ENCODE measurements at regions not wholly inside any gene's neighbourhood (a gene's known extent, or its start where the extent isn't known, plus 50 kb on each side); places are given as distances from the start of the nearest gene placed in this dataset.
"Not testable (repeated sequence)": the region's sequence is repeated elsewhere in the genome, so short reads cannot be mapped to it uniquely, and the experiment has no call there.

- TF ChIP-seq CTCF (IDR thresholded peaks at IDR 0.05): no peak
- H3K36me3 ChIP-seq: no peaks in the 10 kb centered on the region
- DNase-seq (no peak), ATAC-seq (no peak)
- no peaks in the 10 kb centered on the region for H3K4me1 ChIP-seq
- H3K27ac ChIP-seq: no peak overlapping the region
- no peaks in the 10 kb centered on the region for H3K9me3 ChIP-seq
- no peaks in the 10 kb centered on the region for H3K27me3 ChIP-seq
- no peak overlapping the region for H3K4me3 ChIP-seq
- intact Hi-C loops (cut with DNase I): no loop called here
Measured at GRCh38 chr7:13797545-13797944, 191.9 kb downstream of the ETV1 start.

GRCh38 chr7:13800694-13801448 lies 188.6 kb downstream of the ETV1 start:
- intact Hi-C loops (cut with DNase I): no loop called here
- Histone ChIP-seq H3K4me3 (no peak overlapping the region), H3K36me3 (no peaks in the 10 kb centered on the region), H3K9me3 (no peaks in the 10 kb centered on the region), H3K4me1 (no peaks in the 10 kb centered on the region), H3K27ac (no peak overlapping the region), H3K27me3 (no peaks in the 10 kb centered on the region)
- DNase-seq (no peak), ATAC-seq (peak; percentile 63)
- no peak for TF ChIP-seq CTCF (IDR thresholded peaks at IDR 0.05)

- no peak overlapping the region for H3K27ac ChIP-seq
- no peaks in the 10 kb centered on the region for H3K9me3 ChIP-seq
- H3K4me3 ChIP-seq: no peak overlapping the region
- H3K4me1 ChIP-seq: no peaks in the 10 kb centered on the region
- intact Hi-C loops (cut with DNase I): no loop called here
- ATAC-seq (no peak), DNase-seq (no peak)
- H3K27me3 ChIP-seq: no peaks in the 10 kb centered on the region
- TF ChIP-seq CTCF (IDR thresholded peaks at IDR 0.05): no peak
- no peaks in the 10 kb centered on the region for H3K36me3 ChIP-seq
Measured at GRCh38 chr7:13801669-13802068, 187.8 kb downstream of the ETV1 start.

- no peaks in the 10 kb centered on the region for H3K9me3 ChIP-seq
- H3K4me3 ChIP-seq: no peak overlapping the region
- H3K36me3 ChIP-seq: no peaks in the 10 kb centered on the region
- DNase-seq (no peak), ATAC-seq (no peak)
- no peaks in the 10 kb centered on the region for H3K27me3 ChIP-seq
- TF ChIP-seq CTCF (IDR thresholded peaks at IDR 0.05): no peak
- no peak overlapping the region for H3K27ac ChIP-seq
- intact Hi-C loops (cut with DNase I): no loop called here
- H3K4me1 ChIP-seq: no peaks in the 10 kb centered on the region
Measured at GRCh38 chr7:13802651-13803050, 186.8 kb downstream of the ETV1 start.

GRCh38 chr7:13803134-13803533 lies 186.3 kb downstream of the ETV1 start:
- H3K27ac ChIP-seq: no peak overlapping the region
- no peaks in the 10 kb centered on the region for H3K4me1 ChIP-seq
- intact Hi-C loops (cut with DNase I): no loop called here
- no peak overlapping the region for H3K4me3 ChIP-seq
- no peaks in the 10 kb centered on the region for H3K36me3 ChIP-seq
- no peak for DNase-seq
- H3K27me3 ChIP-seq: no peaks in the 10 kb centered on the region
- H3K9me3 ChIP-seq: no peaks in the 10 kb centered on the region
- no peak for TF ChIP-seq CTCF (IDR thresholded peaks at IDR 0.05)
- ATAC-seq: no peak

GRCh38 chr7:13806089-13806867 lies 183.2 kb downstream of the ETV1 start:
- intact Hi-C loops (cut with DNase I); ATAC-seq; H3K9me3 ChIP-seq; H3K27me3 ChIP-seq; H3K4me3 ChIP-seq; DNase-seq; H3K27ac ChIP-seq; H3K4me1 ChIP-seq; H3K36me3 ChIP-seq: not testable (repeated sequence)

GRCh38 chr7:13817230-13817629 lies 172.2 kb downstream of the ETV1 start:
- H3K9me3 ChIP-seq; ATAC-seq; H3K4me3 ChIP-seq; DNase-seq; H3K36me3 ChIP-seq; H3K4me1 ChIP-seq; H3K27me3 ChIP-seq; H3K27ac ChIP-seq; intact Hi-C loops (cut with DNase I): not testable (repeated sequence)

Measured in upper lobe of right lung (tissue), 1 donor.